Coronary artery (tissue), 2 donors: ENCODE measurements at regions not wholly inside any gene's neighbourhood (a gene's known extent, or its start where the extent isn't known, plus 50 kb on each side); places are given as distances from the start of the nearest gene placed in this dataset.
"Not testable (repeated sequence)": the region's sequence is repeated elsewhere in the genome, so short reads cannot be mapped to it uniquely, and the experiment has no call there.

ENCODE experiments used
- DNase-seq: peaks from one replicate; pipeline ENCODE4 v3.0.0-alpha.2; 2017; ENCODE audit warnings: low spot score
- H3K27ac ChIP-seq, 2 donors: fragments of 200-600 bp; sonication (generic); one replicate each; pipeline ENCODE4 v1.5.1; 2016 to 2019
- H3K4me3 ChIP-seq: fragments of 200-600 bp; sonication (generic); 2 replicates; pipeline ENCODE4 v1.5.1; 2016; ENCODE audit warnings: mild to moderate bottlenecking, moderate library complexity
- CTCF ChIP-seq: fragments of 200-600 bp; sonication (generic); IDR thresholded peaks from one replicate; pipeline ENCODE4 v1.5.1; 2019; ENCODE audit warnings: antibody characterized with exemption

- H3K27ac ChIP-seq, result no peak overlapping the region
- no peak for DNase-seq
- no peak for TF ChIP-seq CTCF
- no peak overlapping the region for H3K4me3 ChIP-seq
Measured at GRCh38 chr18:14958701-14959100, 210.7 kb downstream of the ANKRD30B start.

GRCh38 chr18:14959550-14959949, 211.6 kb downstream of the ANKRD30B start:
- TF ChIP-seq CTCF, result no peak

GRCh38 chr18:14961991-14962390, 214.0 kb downstream of the ANKRD30B start:
- no peak for DNase-seq
- H3K27ac ChIP-seq, result no peak overlapping the region
- no peak for TF ChIP-seq CTCF
- no peak overlapping the region for H3K4me3 ChIP-seq

More at GRCh38 chr18:14959550-14959949, 211.6 kb downstream of the ANKRD30B start:
- Histone ChIP-seq H3K4me3 (no peak overlapping the region), H3K27ac (no peak overlapping the region)
- DNase-seq, result no peak

- H3K4me3 ChIP-seq, result no peak overlapping the region
- no peak for TF ChIP-seq CTCF
- DNase-seq, result no peak
- no peak overlapping the region for H3K27ac ChIP-seq
Measured at GRCh38 chr18:14962626-14963025, 214.7 kb downstream of the ANKRD30B start.

GRCh38 chr18:14963246-14963645, 215.3 kb downstream of the ANKRD30B start:
- no peak overlapping the region for H3K4me3 ChIP-seq
- no peak overlapping the region for H3K27ac ChIP-seq
- no peak for DNase-seq
- no peak for TF ChIP-seq CTCF

GRCh38 chr18:14964002-14964401, 216.0 kb downstream of the ANKRD30B start:
- DNase-seq, result no peak
- Histone ChIP-seq H3K27ac (no peak overlapping the region), H3K4me3 (no peak overlapping the region)
- no peak for TF ChIP-seq CTCF

- no peak for TF ChIP-seq CTCF
- H3K4me3 ChIP-seq, result no peak overlapping the region
- DNase-seq, result no peak
- H3K27ac ChIP-seq, result no peak overlapping the region
Measured at GRCh38 chr18:14964406-14964805, 216.4 kb downstream of the ANKRD30B start.

GRCh38 chr18:14964976-14965375, 217.0 kb downstream of the ANKRD30B start:
- H3K27ac ChIP-seq, DNase-seq, H3K4me3 ChIP-seq: not testable (repeated sequence)
